Activated T-cell treated with anti-CD3 and anti-CD28 coated beads for 4 hours (primary cell): ENCODE measurements at regions not wholly inside any gene's neighbourhood (a gene's known extent, or its start where the extent isn't known, plus 50 kb on each side); places are given as distances from the start of the nearest gene placed in this dataset.
"Not testable (repeated sequence)": the region's sequence is repeated elsewhere in the genome, so short reads cannot be mapped to it uniquely, and the experiment has no call there.

Experiments
- DNase-seq: peaks from one replicate; pipeline ENCODE4 v3.0.0-alpha.2; 2020

GRCh38 chr3:194955546-194955945, 269.9 kb downstream of the FAM43A start:
- no peak for DNase-seq

GRCh38 chr3:194955979-194956696, 270.5 kb downstream of the FAM43A start:
- DNase-seq, result no peak

GRCh38 chr3:194956697-194957396, 271.2 kb downstream of the FAM43A start:
- no peak for DNase-seq

- DNase-seq, result no peak
Measured at GRCh38 chr3:194957743-194958240, 272.1 kb downstream of the FAM43A start.

- DNase-seq, result no peak
Measured at GRCh38 chr3:194959217-194959616, 273.5 kb downstream of the FAM43A start.

GRCh38 chr3:194959666-194960065, 274.0 kb downstream of the FAM43A start:
- not testable (repeated sequence) for DNase-seq

- DNase-seq, result no peak
Measured at GRCh38 chr3:194960446-194961032, 274.9 kb downstream of the FAM43A start.

GRCh38 chr3:194961149-194961548, 275.5 kb downstream of the FAM43A start:
- no peak for DNase-seq

- no peak for DNase-seq
Measured at GRCh38 chr3:194961571-194961970, 275.9 kb downstream of the FAM43A start.

GRCh38 chr3:194962056-194962455, 276.4 kb downstream of the FAM43A start:
- no peak for DNase-seq

GRCh38 chr3:194964809-194965208, 279.1 kb downstream of the FAM43A start:
- DNase-seq, result no peak

- DNase-seq, result no peak
Measured at GRCh38 chr3:194967151-194968117, 281.8 kb downstream of the FAM43A start.

- no peak for DNase-seq
Measured at GRCh38 chr3:194970066-194970465, 284.4 kb downstream of the FAM43A start.

GRCh38 chr3:194971009-194971408, 285.3 kb downstream of the FAM43A start:
- no peak for DNase-seq

- DNase-seq, result no peak
Measured at GRCh38 chr3:194971965-194972364, 286.3 kb downstream of the FAM43A start.

GRCh38 chr3:194972641-194973040, 287.0 kb downstream of the FAM43A start:
- DNase-seq, result no peak

- DNase-seq, result no peak
Measured at GRCh38 chr3:194973366-194974000, 287.8 kb downstream of the FAM43A start.

- DNase-seq, result no peak
Measured at GRCh38 chr3:194974468-194975135, 288.9 kb downstream of the FAM43A start.

GRCh38 chr3:194976049-194976451, 290.4 kb downstream of the FAM43A start:
- DNase-seq, result no peak

- DNase-seq, result no peak
Measured at GRCh38 chr3:194976874-194977273, 291.2 kb downstream of the FAM43A start.

- DNase-seq, result no peak
Measured at GRCh38 chr3:194977356-194977755, 291.7 kb downstream of the FAM43A start.

GRCh38 chr3:194979173-194979572, 291.8 kb downstream of the XXYLT1 start:
- no peak for DNase-seq
